Central memory CD8-positive, alpha-beta T cell (primary cell): ENCODE measurements at regions not wholly inside any gene's neighbourhood (a gene's known extent, or its start where the extent isn't known, plus 50 kb on each side); places are given as distances from the start of the nearest gene placed in this dataset.

ENCODE experiments used
- ATAC-seq: fragments of 150-1000 bp; cut with Tn5 transposase; replicated peaks from 2 replicates; pipeline ENCODE4 v1.10.0; 2022; ENCODE audit warnings: mild to moderate bottlenecking, moderate FRiP score, moderate number of reproducible peaks; ENCODE audit not compliant: poor library complexity, severe bottlenecking; ENCODE audit errors: extremely low read depth
- DNase-seq, 2 donors: peaks; one replicate each; pipeline ENCODE4 v3.0.0; 2021; ENCODE audit warnings: low spot score in 2 of 2
- H3K27ac Mint-ChIP-seq: one replicate; pipeline ENCODE4 v1.8.0; 2022; ENCODE audit warnings: low read depth, mild to moderate bottlenecking, moderate library complexity, mixed read lengths
- H3K27me3 Mint-ChIP-seq: one replicate; pipeline ENCODE4 v1.8.0; 2022; ENCODE audit warnings: mixed read lengths
- H3K36me3 Mint-ChIP-seq: one replicate; pipeline ENCODE4 v1.8.0; 2022; ENCODE audit warnings: mild to moderate bottlenecking, moderate library complexity, mixed read lengths; ENCODE audit not compliant: insufficient read depth
- H3K4me1 Mint-ChIP-seq: one replicate; pipeline ENCODE4 v1.8.0; 2022; ENCODE audit warnings: mixed read lengths
- H3K4me3 Mint-ChIP-seq: one replicate; pipeline ENCODE4 v1.8.0; 2022; ENCODE audit warnings: mild to moderate bottlenecking, moderate library complexity, mixed read lengths
- H3K9me3 Mint-ChIP-seq: one replicate; pipeline ENCODE4 v1.8.0; 2022; ENCODE audit warnings: mixed read lengths

- no peaks in the 10 kb centered on the region for H3K27me3 Mint-ChIP-seq
- no peaks in the 10 kb centered on the region for H3K36me3 Mint-ChIP-seq
- peaks cover 44% of the 10 kb centered on the region for H3K9me3 Mint-ChIP-seq
- H3K27ac Mint-ChIP-seq = no peak overlapping the region
- H3K4me1 Mint-ChIP-seq = no peaks in the 10 kb centered on the region
- no peak overlapping the region for H3K4me3 Mint-ChIP-seq
- DNase-seq (no peak), ATAC-seq (no peak)
Measured at GRCh38 chr11:80168796-80169195, 728.0 kb upstream of the TENM4 start.

DNA sequence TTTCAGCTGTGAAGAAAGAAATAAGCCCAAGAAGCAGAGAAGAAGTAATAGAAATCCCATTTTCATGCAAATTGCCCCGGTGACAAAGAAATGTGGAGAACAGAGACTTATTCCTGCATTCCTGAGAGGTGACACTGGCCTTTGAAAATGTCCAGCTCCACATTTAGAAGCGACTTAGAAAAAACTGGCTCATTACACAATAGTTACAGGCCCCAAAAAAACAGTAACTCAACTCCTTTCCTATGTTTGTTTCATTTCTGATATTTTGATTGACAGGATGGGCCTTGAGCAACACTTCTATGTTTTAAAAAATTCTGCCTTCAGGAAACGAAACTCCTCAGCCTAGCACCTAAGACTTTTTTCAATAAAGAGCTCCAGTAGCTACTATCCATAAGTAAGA lies 726.9 kb upstream of the TENM4 start:
- DNase-seq = no peak
- H3K9me3 Mint-ChIP-seq = peaks cover 44% of the 10 kb centered on the region
- no peaks in the 10 kb centered on the region for H3K4me1 Mint-ChIP-seq
- no peak overlapping the region for H3K27ac Mint-ChIP-seq
- H3K36me3 Mint-ChIP-seq = no peaks in the 10 kb centered on the region
- ATAC-seq = no peak
- no peaks in the 10 kb centered on the region for H3K27me3 Mint-ChIP-seq
- no peak overlapping the region for H3K4me3 Mint-ChIP-seq

- H3K27ac Mint-ChIP-seq = no peak overlapping the region
- DNase-seq = no peak
- no peak for ATAC-seq
- no peaks in the 10 kb centered on the region for H3K4me1 Mint-ChIP-seq
- peaks cover 27% of the 10 kb centered on the region for H3K9me3 Mint-ChIP-seq
- no peak overlapping the region for H3K4me3 Mint-ChIP-seq
- H3K36me3 Mint-ChIP-seq = no peaks in the 10 kb centered on the region
- H3K27me3 Mint-ChIP-seq = no peaks in the 10 kb centered on the region
Measured at GRCh38 chr11:80165744-80166143, 724.9 kb upstream of the TENM4 start.

DNA sequence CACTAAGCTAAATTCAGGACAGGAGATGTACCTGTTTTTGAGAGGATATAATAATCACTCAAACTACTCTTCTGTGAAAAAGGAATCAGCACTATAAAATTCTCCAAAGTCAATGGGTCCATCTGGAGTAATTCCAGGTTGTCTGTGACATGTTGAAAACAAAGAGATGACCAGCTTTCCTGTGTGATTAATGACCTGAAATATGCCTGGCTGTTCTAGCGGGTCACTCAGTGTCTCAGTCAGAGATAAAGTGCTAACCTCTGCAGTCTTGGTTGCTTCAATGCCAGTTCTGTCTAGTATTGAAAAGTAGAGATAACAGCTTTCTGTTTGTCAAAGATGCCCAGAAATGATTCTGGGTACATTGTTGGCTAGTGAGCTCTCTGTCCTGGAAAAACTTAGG lies 722.6 kb upstream of the TENM4 start:
- no peak overlapping the region for H3K27ac Mint-ChIP-seq

GRCh38 chr11:80163011-80163410 lies 722.2 kb upstream of the TENM4 start:
- ATAC-seq (no peak), DNase-seq (no peak)
- no peaks in the 10 kb centered on the region for H3K27me3 Mint-ChIP-seq
- H3K36me3 Mint-ChIP-seq = no peaks in the 10 kb centered on the region
- H3K4me1 Mint-ChIP-seq = no peaks in the 10 kb centered on the region
- H3K27ac Mint-ChIP-seq = no peak overlapping the region
- peaks cover 15% of the 10 kb centered on the region for H3K9me3 Mint-ChIP-seq
- no peak overlapping the region for H3K4me3 Mint-ChIP-seq

More for the DNA sequence above, 722.6 kb upstream of the TENM4 start:
- Mint-ChIP-seq H3K9me3 (peaks cover 15% of the 10 kb centered on the region), H3K4me1 (no peaks in the 10 kb centered on the region), H3K4me3 (no peak overlapping the region), H3K36me3 (no peaks in the 10 kb centered on the region), H3K27me3 (no peaks in the 10 kb centered on the region)
- no peak for DNase-seq
- ATAC-seq = no peak

GRCh38 chr11:80162387-80162786 lies 721.6 kb upstream of the TENM4 start:
- DNase-seq (no peak), ATAC-seq (no peak)
- Mint-ChIP-seq H3K4me3 (no peak overlapping the region), H3K4me1 (no peaks in the 10 kb centered on the region), H3K27ac (no peak overlapping the region), H3K9me3 (peaks cover 15% of the 10 kb centered on the region), H3K36me3 (no peaks in the 10 kb centered on the region), H3K27me3 (no peaks in the 10 kb centered on the region)

DNA sequence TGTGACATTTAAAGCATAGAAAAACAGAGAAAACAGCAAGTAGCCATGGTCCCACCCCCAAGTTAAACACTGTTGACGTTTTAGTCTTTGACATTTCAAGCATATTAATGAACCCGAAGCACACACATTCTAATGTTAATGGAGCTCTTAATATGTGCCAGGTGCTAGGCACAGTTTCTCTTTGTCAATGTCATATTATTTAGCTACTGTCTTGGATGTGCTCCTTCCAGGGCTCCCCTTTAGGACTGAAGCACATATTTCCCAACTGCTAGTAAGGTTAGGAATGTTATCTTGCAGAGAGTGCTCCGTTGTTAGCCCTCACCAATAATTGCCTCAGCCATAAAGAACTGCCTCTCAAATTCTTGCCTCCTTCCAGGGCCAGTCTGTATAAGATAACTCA lies 716.6 kb upstream of the TENM4 start:
- Mint-ChIP-seq H3K27ac (no peak overlapping the region), H3K9me3 (peaks cover 6% of the 10 kb centered on the region), H3K36me3 (no peaks in the 10 kb centered on the region), H3K27me3 (no peaks in the 10 kb centered on the region), H3K4me3 (no peak overlapping the region), H3K4me1 (no peaks in the 10 kb centered on the region)
- DNase-seq (no peak), ATAC-seq (no peak)

DNA sequence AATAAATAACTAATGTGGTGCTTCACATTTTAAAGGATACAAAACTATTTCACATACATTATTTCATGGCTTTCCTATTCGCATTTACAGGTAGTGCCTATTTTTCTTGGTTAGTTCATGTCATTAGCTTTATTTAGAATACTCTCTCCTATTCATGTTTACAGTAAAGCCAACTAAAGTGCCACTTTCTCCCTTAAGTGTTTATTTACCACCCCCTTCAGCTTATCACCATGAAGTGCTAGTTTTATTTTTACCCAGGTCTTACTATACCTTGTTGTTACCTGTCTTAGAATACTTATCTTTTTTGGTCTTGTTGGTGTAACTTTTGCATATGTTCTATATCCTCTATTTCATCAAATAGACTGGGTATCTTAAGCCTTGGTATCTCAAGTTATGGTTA lies 715.2 kb upstream of the TENM4 start:
- Mint-ChIP-seq H3K36me3 (no peaks in the 10 kb centered on the region), H3K9me3 (peaks cover 11% of the 10 kb centered on the region), H3K4me1 (no peaks in the 10 kb centered on the region), H3K4me3 (no peak overlapping the region), H3K27ac (no peak overlapping the region), H3K27me3 (no peaks in the 10 kb centered on the region)
- no peak for ATAC-seq
- no peak for DNase-seq

DNA sequence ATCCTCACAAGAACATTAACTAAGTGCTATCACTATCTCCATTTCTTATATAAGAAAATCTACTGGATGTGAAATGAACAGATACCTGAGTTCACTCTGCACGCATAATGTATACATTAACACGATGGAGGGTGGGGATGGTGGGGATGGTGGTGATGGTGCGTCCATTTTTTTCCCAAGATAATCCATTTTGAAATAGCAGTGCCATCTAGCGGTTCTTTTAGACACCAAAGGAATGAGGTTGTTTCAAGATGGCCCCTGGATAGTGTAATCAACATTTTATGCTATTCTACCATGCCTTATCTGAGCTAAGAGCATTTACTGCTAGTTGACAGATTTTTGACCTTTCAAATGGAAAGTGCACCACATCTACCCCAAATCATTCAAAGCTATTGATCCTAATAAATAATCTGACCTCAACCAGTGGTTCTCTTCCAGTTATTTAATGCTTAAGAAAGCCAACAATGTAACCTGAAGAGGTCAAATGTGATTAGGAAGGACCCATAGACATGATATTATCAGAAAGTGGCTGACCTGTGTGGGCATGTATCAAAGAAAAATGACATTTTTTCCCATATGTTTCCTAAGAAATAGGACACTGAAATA lies 714.7 kb upstream of the TENM4 start:
- Mint-ChIP-seq H3K4me1 (no peaks in the 10 kb centered on the region), H3K9me3 (peaks cover 11% of the 10 kb centered on the region), H3K4me3 (no peak overlapping the region), H3K27ac (no peak overlapping the region), H3K36me3 (no peaks in the 10 kb centered on the region), H3K27me3 (no peaks in the 10 kb centered on the region)
- DNase-seq (no peak), ATAC-seq (no peak)

DNA sequence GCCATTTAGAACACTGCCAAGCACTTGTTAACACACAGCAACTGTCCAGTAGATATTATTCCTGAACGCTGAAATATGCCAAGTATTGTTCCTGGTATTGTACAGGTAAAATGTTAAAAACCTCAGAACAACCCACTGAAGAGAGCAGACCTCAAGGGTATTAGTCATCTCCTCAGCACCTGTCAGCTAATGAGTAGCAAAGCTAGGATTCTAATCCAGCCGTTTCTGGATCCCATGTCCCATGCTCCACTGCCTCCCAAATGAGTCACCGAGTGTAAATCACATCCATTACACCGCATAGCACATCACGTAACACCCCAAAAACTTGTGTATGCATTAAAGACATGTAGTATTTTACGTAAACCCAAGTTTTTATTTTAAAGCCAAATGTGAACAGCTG lies 705.4 kb upstream of the TENM4 start:
- H3K4me3 Mint-ChIP-seq = no peak overlapping the region
- ATAC-seq (no peak), DNase-seq (no peak)
- H3K27ac Mint-ChIP-seq = no peak overlapping the region
- H3K27me3 Mint-ChIP-seq = no peaks in the 10 kb centered on the region
- H3K36me3 Mint-ChIP-seq = no peaks in the 10 kb centered on the region
- peaks cover 25% of the 10 kb centered on the region for H3K9me3 Mint-ChIP-seq
- no peaks in the 10 kb centered on the region for H3K4me1 Mint-ChIP-seq

DNA sequence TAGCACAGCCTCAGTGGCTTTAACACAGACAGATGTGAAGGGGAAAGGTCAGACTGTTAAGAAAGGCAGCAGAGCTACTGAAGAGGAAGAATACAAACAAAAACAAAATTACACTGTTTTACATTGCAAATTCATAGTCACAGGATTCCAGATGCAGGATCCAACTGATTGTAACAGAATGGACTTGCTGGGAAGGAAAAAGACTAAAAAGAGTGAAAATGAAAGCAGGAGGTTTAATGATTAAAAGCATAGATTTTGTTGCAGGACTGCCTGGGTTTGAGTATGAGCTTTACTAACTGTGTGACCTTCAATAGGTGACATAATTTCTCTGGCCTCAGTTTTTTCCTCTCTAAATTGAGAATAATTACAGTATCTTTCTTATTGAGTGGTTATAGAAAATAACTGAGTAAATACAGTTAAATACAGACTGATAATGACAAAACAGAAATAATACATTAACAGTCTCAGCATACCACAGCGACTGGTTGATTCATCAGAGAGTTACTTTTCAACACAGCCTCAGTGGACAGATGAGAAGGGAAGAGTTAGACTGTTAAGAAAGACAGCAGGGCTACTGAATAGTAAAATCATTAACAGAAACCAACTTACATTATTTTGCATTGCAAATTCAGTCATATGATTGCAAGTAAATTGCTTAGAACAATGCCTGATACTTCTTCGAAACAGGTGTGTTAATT lies 704.2 kb upstream of the TENM4 start:
- ATAC-seq (no peak), DNase-seq (no peak)
- Mint-ChIP-seq H3K27ac (no peak overlapping the region), H3K9me3 (peaks cover 34% of the 10 kb centered on the region), H3K27me3 (no peaks in the 10 kb centered on the region), H3K36me3 (no peaks in the 10 kb centered on the region), H3K4me3 (no peak overlapping the region), H3K4me1 (no peaks in the 10 kb centered on the region)

GRCh38 chr11:80136991-80137390 lies 696.2 kb upstream of the TENM4 start:
- Mint-ChIP-seq H3K27ac (no peak overlapping the region), H3K4me3 (no peak overlapping the region), H3K27me3 (no peaks in the 10 kb centered on the region), H3K9me3 (peaks cover 33% of the 10 kb centered on the region), H3K36me3 (no peaks in the 10 kb centered on the region), H3K4me1 (no peaks in the 10 kb centered on the region)
- ATAC-seq (no peak), DNase-seq (no peak)

DNA sequence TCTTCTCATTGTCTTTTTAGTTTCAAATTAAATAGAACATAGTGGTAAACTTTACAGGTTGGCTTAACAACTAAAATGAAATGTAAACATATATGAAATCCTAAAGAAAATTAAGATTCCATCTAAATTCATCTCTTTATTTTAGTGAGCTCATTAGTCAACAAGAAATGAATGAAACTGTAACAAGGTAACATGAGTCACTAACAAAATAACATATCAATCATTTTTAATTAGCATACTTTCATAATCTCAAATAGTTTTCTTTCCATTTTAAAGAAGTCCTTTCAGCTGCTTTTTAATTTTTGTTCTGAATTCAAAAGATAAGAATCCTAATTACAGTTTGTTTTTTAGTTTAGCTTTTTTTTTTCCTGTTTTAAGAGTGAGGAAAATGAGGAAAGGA lies 688.6 kb upstream of the TENM4 start:
- Mint-ChIP-seq H3K36me3 (no peaks in the 10 kb centered on the region), H3K4me3 (no peak overlapping the region), H3K4me1 (no peaks in the 10 kb centered on the region), H3K27me3 (no peaks in the 10 kb centered on the region), H3K9me3 (peaks cover 20% of the 10 kb centered on the region), H3K27ac (no peak overlapping the region)
- ATAC-seq (no peak), DNase-seq (no peak)
